ENCODE measurements at regions not wholly inside any gene's neighbourhood (a gene's known extent, or its start where the extent isn't known, plus 50 kb on each side); places are given as distances from the start of the nearest gene placed in this dataset.
"Not testable (repeated sequence)": the region's sequence is repeated elsewhere in the genome, so short reads cannot be mapped to it uniquely, and the experiment has no call there.

DNA sequence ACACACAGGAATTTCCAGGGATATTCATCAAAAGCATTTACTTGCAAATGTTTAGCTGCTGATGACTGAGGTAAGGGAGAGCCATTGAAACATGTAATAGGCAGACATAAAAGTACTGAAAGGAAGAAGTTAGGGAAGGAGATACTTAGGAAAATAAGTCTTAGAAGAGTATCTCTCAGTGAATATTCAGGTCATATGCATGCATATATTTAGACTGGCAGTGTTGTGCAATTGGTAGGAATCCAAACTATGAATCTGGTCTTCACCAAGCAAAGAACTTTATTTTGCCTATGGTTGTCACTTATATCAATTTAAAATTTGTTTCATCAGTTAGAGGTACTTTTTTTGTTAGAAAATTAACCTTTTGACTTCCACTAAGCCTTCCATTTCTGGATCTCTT lies 1490.7 kb downstream of the SUCLG1 start:
- no peak overlapping the region for H3K4me3 ChIP-seq (ENCODE audit: low read depth, low read length)
- TF ChIP-seq, protein P1, sequence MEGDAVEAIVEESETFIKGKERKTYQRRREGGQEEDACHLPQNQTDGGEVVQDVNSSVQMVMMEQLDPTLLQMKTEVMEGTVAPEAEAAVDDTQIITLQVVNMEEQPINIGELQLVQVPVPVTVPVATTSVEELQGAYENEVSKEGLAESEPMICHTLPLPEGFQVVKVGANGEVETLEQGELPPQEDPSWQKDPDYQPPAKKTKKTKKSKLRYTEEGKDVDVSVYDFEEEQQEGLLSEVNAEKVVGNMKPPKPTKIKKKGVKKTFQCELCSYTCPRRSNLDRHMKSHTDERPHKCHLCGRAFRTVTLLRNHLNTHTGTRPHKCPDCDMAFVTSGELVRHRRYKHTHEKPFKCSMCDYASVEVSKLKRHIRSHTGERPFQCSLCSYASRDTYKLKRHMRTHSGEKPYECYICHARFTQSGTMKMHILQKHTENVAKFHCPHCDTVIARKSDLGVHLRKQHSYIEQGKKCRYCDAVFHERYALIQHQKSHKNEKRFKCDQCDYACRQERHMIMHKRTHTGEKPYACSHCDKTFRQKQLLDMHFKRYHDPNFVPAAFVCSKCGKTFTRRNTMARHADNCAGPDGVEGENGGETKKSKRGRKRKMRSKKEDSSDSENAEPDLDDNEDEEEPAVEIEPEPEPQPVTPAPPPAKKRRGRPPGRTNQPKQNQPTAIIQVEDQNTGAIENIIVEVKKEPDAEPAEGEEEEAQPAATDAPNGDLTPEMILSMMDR (IDR thresholded peaks at IDR 0.05; ENCODE audit: insufficient read depth, low read length): no peak
- no peak for DNase-seq (ENCODE audit: low read depth)

DNA sequence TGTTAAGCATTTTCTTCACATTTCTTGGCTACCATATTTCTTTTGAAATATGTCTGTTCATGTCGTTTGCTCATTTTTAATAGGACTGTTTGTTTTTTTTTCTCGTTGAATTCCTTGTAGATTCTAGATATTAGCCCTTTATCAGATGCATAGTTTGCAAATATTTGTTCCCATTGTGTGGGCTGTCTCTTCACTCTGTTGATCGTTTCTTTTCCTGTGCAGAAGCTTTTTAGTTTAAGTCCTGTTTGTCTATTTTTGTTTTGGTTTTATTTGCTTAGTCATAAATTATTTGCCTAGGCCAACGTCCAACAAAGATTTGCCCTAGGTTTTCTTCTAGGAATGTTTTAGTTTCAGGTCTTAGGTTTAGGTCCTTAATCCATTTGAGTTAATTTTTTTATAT lies 1494.7 kb downstream of the SUCLG1 start:
- TF ChIP-seq, protein P1 (IDR thresholded peaks at IDR 0.05; ENCODE audit: insufficient read depth, low read length): no peak
- no peak for DNase-seq (ENCODE audit: low read depth)
- no peak overlapping the region for H3K4me3 ChIP-seq (ENCODE audit: low read depth, low read length)

DNA sequence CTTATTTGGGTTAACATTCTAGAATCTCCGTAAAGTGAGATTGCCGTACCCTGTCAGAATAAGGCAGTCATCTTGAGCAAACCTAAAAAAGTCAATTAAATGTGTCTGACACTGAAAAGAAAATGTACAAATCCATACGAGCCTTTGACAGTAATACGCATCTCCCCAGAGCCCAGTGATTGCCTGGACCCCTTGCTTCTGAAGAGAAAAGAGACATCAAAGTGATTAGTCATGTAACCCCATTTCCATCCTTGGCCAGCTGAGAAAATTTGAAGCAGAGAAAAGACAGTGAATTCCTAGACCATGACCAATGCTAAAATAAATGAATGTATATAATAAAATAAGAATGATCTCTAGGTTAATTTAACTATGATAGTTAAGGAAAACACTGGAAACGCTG lies 1499.4 kb downstream of the SUCLG1 start:
- TF ChIP-seq, protein P1 (IDR thresholded peaks at IDR 0.05; ENCODE audit: insufficient read depth, low read length): no peak
- DNase-seq (ENCODE audit: low read depth): no peak
- H3K4me3 ChIP-seq (ENCODE audit: low read depth, low read length): no peak overlapping the region

DNA sequence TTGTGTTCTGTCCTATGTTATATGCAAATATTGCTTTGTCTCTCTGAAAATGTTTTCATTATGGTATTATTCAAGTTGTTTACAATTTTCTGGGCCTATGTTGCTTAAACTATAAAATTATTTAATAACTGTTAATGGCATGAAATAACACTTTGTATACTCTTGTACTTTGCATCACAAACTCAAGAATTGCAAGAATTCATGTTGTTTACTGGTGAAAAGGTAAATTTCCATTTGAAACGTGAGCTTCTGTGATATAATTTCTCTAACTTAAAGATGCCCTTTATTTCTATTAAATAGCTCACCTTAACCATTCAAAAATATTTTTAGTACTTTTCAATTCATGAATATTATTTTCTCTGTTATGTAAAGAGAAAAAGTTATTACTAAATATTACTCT lies 1504.2 kb downstream of the SUCLG1 start:
- TF ChIP-seq, protein P1 (IDR thresholded peaks at IDR 0.05; ENCODE audit: insufficient read depth, low read length): no peak
- DNase-seq (ENCODE audit: low read depth): no peak
- H3K4me3 ChIP-seq (ENCODE audit: low read depth, low read length): no peak overlapping the region

DNA sequence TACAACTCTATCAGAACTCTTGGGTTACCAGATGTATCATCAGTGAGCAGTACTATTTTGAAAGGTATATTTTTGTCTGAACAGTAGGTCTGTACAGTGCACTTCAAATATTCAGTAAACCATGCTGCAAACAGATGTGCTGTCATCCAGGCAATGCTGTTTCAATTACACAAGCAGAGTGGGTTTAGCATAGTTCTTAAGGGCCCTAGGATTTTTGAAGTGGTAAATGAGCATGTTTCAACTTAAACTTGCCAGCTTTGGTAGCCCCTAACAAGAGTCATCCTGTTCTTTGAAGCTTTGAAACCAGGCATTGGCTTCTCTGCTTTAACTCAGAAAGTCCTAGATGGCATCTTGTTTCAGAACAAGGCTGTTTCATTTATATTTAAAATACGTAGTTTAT lies 1519.9 kb downstream of the SUCLG1 start:
- no peak overlapping the region for H3K4me3 ChIP-seq (ENCODE audit: low read depth, low read length)
- DNase-seq (ENCODE audit: low read depth): no peak
- TF ChIP-seq, protein P1 (IDR thresholded peaks at IDR 0.05; ENCODE audit: insufficient read depth, low read length): no peak

DNA sequence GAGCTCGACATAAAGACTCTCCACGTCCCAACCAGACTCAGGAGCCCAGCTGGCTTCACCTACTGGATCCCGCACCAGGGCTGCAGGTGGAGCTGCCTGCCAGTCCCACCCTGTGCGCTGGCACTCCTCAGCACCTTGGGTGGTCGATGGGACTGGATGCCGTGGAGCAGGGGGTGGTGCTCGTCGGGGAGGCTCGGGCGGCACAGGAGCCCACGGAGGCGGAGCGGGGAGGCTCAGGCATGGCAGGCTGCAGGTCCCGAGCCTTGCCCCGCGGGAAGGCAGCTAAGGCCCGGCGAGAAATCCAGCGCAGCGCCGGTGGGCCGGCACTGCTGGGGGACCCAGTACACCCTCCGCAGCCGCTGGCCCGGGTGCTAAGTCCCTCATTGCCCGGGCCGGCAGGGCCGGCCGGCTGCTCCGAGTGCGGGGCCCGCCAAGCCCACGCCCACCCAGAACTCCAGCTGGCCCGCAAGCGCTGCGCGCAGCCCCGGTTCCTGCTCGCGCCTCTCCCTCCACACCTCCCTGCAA lies 1520.7 kb downstream of the SUCLG1 start:
- not testable (repeated sequence) for H3K4me3 ChIP-seq (ENCODE audit: low read depth, low read length); DNase-seq (ENCODE audit: low read depth)

DNA sequence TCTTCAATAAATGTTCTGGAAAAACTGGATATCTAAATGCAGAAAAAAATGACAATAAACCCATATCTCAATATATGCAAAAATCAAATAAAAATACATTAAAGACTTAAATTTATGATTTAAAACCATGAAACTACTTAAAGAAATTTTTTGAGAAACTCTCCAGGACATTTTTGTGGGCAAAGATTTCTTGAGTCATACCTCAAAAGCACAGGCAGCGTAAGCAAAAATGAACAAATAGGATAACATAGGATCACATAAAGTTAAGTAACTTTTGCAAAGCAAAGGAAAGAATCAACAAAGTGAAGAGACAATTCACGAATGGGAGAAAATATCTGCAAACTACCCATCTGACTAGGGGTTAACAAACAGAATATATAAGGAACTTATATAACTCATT lies 1545.5 kb downstream of the SUCLG1 start:
- TF ChIP-seq, protein P1 (IDR thresholded peaks at IDR 0.05; ENCODE audit: insufficient read depth, low read length): no peak
- no peak overlapping the region for H3K4me3 ChIP-seq (ENCODE audit: low read depth, low read length)
- no peak for DNase-seq (ENCODE audit: low read depth)

Data from fibroblast of the aortic adventitia (primary cell).